PC-3 (cell line): ENCODE measurements at regions not wholly inside any gene's neighbourhood (a gene's known extent, or its start where the extent isn't known, plus 50 kb on each side); places are given as distances from the start of the nearest gene placed in this dataset.

Source experiments
- CTCF ChIP-seq: fragments of 300-600 bp; sonication (generic); conservative IDR thresholded peaks from 2 replicates; pipeline ENCODE4 v1.5.1; 2017; ENCODE audit warnings: antibody characterized with exemption, low read depth, mild to moderate bottlenecking, low read length
- EZH2 ChIP-seq: fragments of 300-600 bp; sonication (generic); IDR thresholded peaks from one replicate; pipeline ENCODE4 v1.6.1; 2017; ENCODE audit warnings: antibody characterized with exemption, mild to moderate bottlenecking, low read length; ENCODE audit not compliant: unreplicated experiment
- EZH2phosphoT487 ChIP-seq: fragments of 300-600 bp; sonication (generic); IDR thresholded peaks from 2 replicates; pipeline ENCODE4 v1.6.1; 2018; ENCODE audit warnings: mild to moderate bottlenecking, antibody characterized with exemption, low read length, borderline replicate concordance

GRCh38 chr3:182503401-182503800, 289.9 kb upstream of the ATP11B start:
- TF ChIP-seq EZH2 (no peak), CTCF (no peak), EZH2phosphoT487 (no peak)
